Suprapubic skin (tissue), 4 donors: ENCODE measurements at regions not wholly inside any gene's neighbourhood (a gene's known extent, or its start where the extent isn't known, plus 50 kb on each side); places are given as distances from the start of the nearest gene placed in this dataset.
"Not testable (repeated sequence)": the region's sequence is repeated elsewhere in the genome, so short reads cannot be mapped to it uniquely, and the experiment has no call there.

Experiments used
- DNase-seq, 2 donors: peaks; one replicate each; pipeline ENCODE4 v3.0.0-alpha.2; 2019; ENCODE audit warnings: low spot score in 2 of 2
- H3K27ac ChIP-seq: fragments of 200-600 bp; sonication (generic); one replicate; pipeline ENCODE4 v1.5.1; 2019
- H3K27me3 ChIP-seq: fragments of 200-600 bp; sonication (generic); one replicate; pipeline ENCODE4 v1.5.1; 2019
- H3K36me3 ChIP-seq: fragments of 200-600 bp; sonication (generic); one replicate; pipeline ENCODE4 v1.5.1; 2019
- H3K4me1 ChIP-seq: fragments of 200-600 bp; sonication (generic); one replicate; pipeline ENCODE4 v1.5.1; 2019
- H3K4me3 ChIP-seq: fragments of 200-600 bp; sonication (generic); one replicate; pipeline ENCODE4 v1.5.1; 2019; ENCODE audit warnings: mild to moderate bottlenecking
- H3K9me3 ChIP-seq: fragments of 200-600 bp; sonication (generic); one replicate; pipeline ENCODE4 v1.5.1; 2019
- EP300 ChIP-seq: sonication (generic); formaldehyde crosslinking; IDR thresholded peaks from one replicate; pipeline ENCODE4 v1.6.1; 2017; ENCODE audit warnings: antibody characterized with exemption
- POLR2A ChIP-seq, 2 donors: fragments of 450-650 bp; IDR thresholded peaks; one replicate each; pipeline ENCODE4 v1.6.1; 2017; ENCODE audit warnings: antibody characterized with exemption in 2 of 2, mild to moderate bottlenecking in 2 of 2, moderate library complexity in 2 of 2
- POLR2AphosphoS5 ChIP-seq, 3 donors: sonication (generic); formaldehyde crosslinking; IDR thresholded peaks; one replicate each; pipeline ENCODE4 v1.6.1; 2017; ENCODE audit warnings: antibody characterized with exemption in 3 of 3
- WGBS: methylation state at CpG from one replicate; pipeline ENCODE4 v1.1.5; 2018; 5-methylcytosine and 5-hydroxymethylcytosine counted together
- TF ChIP-seq, protein P1 (sequence below), 2 donors: fragments of 200-600 bp in 1 of 2; fragments of 450-650 bp in 1 of 2; sonication (generic) in 1 of 2; IDR thresholded peaks; one replicate each; pipeline ENCODE4 v1.5.1; 2016 to 2019; ENCODE audit warnings: antibody characterized with exemption in 2 of 2, mild to moderate bottlenecking in 1 of 2, moderate library complexity in 1 of 2

DNA sequence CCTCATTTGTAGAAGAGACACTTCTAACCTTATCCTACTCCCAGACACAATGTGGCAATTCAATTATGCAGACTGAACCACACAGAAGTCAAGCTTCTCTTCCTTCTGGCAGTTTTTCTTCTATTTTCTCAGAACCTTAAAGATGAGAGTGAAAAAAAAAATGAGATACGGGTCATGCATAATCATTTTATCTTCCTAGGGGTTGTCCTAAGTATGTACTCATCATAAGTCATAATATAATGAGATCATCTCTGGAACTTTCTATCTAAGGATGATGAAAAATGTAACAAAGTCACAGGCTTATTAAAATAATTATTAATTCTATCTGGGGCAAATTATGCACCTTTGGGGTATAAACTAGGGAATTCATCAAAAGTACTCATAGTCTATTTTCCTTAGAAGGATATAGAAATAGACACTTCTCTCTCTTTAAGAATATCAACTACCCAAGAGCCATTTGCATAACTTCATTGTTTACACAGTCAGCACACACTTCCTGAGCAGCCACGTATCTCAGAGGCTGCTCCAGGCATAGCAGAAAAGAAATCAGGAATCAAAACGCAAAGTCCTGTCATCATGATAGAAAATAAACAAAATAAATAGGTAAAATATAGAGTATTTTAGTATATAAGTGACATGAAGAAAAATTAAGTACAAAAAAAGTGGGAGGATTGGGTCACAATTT lies 345.9 kb upstream of the SPHKAP start:
- H3K9me3 ChIP-seq, result peaks cover 4% of the 10 kb centered on the region
- H3K36me3 ChIP-seq, result no peaks in the 10 kb centered on the region
- no peak for TF ChIP-seq EP300
- TF ChIP-seq POLR2A (IDR thresholded peaks at IDR 0.05), result no peak
- TF ChIP-seq, protein P1, sequence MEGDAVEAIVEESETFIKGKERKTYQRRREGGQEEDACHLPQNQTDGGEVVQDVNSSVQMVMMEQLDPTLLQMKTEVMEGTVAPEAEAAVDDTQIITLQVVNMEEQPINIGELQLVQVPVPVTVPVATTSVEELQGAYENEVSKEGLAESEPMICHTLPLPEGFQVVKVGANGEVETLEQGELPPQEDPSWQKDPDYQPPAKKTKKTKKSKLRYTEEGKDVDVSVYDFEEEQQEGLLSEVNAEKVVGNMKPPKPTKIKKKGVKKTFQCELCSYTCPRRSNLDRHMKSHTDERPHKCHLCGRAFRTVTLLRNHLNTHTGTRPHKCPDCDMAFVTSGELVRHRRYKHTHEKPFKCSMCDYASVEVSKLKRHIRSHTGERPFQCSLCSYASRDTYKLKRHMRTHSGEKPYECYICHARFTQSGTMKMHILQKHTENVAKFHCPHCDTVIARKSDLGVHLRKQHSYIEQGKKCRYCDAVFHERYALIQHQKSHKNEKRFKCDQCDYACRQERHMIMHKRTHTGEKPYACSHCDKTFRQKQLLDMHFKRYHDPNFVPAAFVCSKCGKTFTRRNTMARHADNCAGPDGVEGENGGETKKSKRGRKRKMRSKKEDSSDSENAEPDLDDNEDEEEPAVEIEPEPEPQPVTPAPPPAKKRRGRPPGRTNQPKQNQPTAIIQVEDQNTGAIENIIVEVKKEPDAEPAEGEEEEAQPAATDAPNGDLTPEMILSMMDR (IDR thresholded peaks at IDR 0.05), result no peak
- no peaks in the 10 kb centered on the region for H3K27me3 ChIP-seq
- no peaks in the 10 kb centered on the region for H3K4me1 ChIP-seq
- 63% methylated on average over 3 of the region's 3 CpGs for WGBS
- DNase-seq, result no peak
- H3K27ac ChIP-seq, result no peak overlapping the region
- no peak overlapping the region for H3K4me3 ChIP-seq

DNA sequence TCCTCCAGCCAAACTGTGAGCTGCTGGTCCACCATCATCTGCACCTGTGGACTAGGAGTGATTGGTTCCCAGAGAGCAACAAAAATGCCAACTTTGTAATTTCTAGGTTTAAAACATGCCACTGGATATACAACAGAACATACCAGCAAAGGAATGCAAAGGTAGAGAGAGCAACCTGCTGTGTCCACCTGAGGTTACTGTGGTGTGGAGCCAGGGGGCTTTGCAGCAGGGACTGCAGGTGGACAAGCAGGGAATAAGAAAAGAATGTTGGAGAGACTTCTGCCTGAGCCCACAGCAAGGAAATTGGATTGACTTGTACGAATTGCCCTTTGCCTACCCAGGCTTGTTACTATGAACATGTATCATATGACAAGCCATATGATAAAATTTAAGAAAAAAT lies 345.2 kb upstream of the SPHKAP start:
- no peak for DNase-seq

DNA sequence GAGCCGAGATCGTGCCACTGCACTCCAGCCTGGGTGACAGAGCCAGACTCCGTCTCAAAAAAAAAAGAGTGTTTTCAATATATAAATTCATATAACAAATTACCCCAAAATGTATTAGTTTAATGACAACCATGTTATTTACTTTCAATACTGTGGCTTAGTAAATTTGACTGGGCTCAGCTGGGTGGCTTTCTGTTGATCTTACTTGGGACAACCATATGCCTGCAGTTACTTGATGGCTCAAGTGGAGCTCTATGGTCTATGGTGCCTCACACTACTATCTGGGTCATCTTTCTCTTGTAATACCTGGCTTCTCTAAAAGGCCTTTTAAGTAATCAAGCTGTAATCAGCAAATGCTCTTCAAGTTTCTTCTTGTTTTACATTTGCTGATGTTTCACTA lies 341.5 kb upstream of the SPHKAP start:
- H3K27ac ChIP-seq, result no peak overlapping the region
- H3K4me1 ChIP-seq, result no peaks in the 10 kb centered on the region
- H3K36me3 ChIP-seq, result no peaks in the 10 kb centered on the region
- TF ChIP-seq EP300 (no peak), POLR2AphosphoS5 (IDR thresholded peaks at IDR 0.05) (no peak), POLR2A (IDR thresholded peaks at IDR 0.05) (no peak)
- TF ChIP-seq, protein P1 (IDR thresholded peaks at IDR 0.05), result no peak
- no peak overlapping the region for H3K4me3 ChIP-seq
- no peak for DNase-seq
- H3K9me3 ChIP-seq, result peaks cover 5% of the 10 kb centered on the region
- no peaks in the 10 kb centered on the region for H3K27me3 ChIP-seq
- WGBS, result 98% methylated on average over 3 of the region's 3 CpGs

More for the DNA sequence above, 345.2 kb upstream of the SPHKAP start:
- Histone ChIP-seq H3K4me1 (no peaks in the 10 kb centered on the region), H3K27ac (no peak overlapping the region), H3K27me3 (no peaks in the 10 kb centered on the region), H3K4me3 (no peak overlapping the region), H3K9me3 (peaks cover 5% of the 10 kb centered on the region), H3K36me3 (no peaks in the 10 kb centered on the region)
- WGBS, result 68% methylated on average over 1 of the region's 1 CpG
- no peak for TF ChIP-seq POLR2AphosphoS5 (IDR thresholded peaks at IDR 0.05)
- TF ChIP-seq, protein P1 (IDR thresholded peaks at IDR 0.05), result no peak
- no peak for TF ChIP-seq POLR2A (IDR thresholded peaks at IDR 0.05)

DNA sequence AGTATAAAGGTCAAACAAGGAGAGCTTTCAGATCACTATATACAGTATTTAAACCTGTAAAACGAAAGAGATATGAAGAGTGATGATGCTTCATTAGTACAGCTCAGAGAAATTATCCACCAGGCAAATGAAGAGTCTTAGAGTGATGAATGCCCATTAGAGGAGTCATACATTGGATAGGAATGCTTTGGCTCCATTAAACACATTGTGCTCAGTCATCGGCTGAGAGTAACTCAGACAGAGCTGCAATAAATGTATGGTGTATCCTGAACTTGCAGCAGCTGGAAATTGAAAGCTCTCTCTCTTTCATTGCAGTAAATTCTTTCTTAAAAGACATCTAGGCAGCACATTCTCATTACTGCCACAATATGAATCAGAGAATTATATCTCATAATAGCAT lies 340.8 kb upstream of the SPHKAP start:
- H3K4me3 ChIP-seq, result no peak overlapping the region
- no peaks in the 10 kb centered on the region for H3K4me1 ChIP-seq
- no peak overlapping the region for H3K27ac ChIP-seq
- WGBS, result 54% methylated on average over 2 of the region's 2 CpGs
- peaks cover 5% of the 10 kb centered on the region for H3K9me3 ChIP-seq
- DNase-seq, result no peak
- no peaks in the 10 kb centered on the region for H3K27me3 ChIP-seq
- TF ChIP-seq POLR2A (IDR thresholded peaks at IDR 0.05), result no peak
- H3K36me3 ChIP-seq, result no peaks in the 10 kb centered on the region

DNA sequence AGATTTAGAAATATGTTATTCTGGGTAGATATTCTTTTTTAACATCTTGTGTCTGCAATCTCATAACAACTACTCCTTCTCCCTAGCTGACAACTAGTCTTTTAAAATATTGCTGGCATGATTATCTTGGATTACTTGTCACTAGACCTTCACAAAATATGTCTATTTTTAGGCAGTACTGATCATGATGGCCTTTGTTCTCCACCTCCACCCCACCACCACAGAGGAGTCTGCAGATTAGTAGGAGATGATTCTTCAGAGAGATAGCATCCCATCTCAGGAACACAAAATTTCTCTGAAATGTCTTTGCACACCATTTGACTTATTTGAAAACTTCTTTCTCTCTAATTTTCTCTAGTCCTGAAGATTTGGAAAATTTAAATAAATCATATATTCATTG lies 338.1 kb upstream of the SPHKAP start:
- Histone ChIP-seq H3K36me3 (no peaks in the 10 kb centered on the region), H3K4me1 (no peaks in the 10 kb centered on the region), H3K9me3 (peaks cover 5% of the 10 kb centered on the region), H3K27ac (no peak overlapping the region), H3K4me3 (no peak overlapping the region), H3K27me3 (no peaks in the 10 kb centered on the region)
- DNase-seq, result no peak
- no peak for TF ChIP-seq POLR2AphosphoS5 (IDR thresholded peaks at IDR 0.05)
- TF ChIP-seq POLR2A (IDR thresholded peaks at IDR 0.05), result no peak
- no peak for TF ChIP-seq EP300
- TF ChIP-seq, protein P1 (IDR thresholded peaks at IDR 0.05), result no peak

DNA sequence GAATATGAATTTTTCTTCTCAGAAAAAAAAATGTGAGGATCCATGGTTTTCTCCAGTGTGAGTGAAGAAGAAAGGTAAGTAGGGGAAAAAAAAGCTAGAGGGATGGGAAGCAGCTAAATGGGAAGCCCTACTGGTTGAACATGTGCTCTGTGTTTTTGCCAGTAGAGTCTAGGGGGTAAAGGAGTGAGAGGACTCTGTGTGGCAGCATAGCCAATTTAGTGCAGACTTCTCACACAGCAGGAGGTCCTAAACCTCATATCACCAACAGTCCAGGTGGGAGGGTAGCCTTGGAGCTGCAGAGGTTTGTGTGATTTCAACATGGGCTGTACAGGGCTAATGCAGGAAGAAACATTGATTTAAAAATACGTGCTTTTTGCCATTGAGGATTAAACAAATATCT lies 334.5 kb upstream of the SPHKAP start:
- H3K4me3 ChIP-seq, result no peak overlapping the region
- H3K36me3 ChIP-seq, result no peaks in the 10 kb centered on the region
- DNase-seq, result no peak
- H3K4me1 ChIP-seq, result no peaks in the 10 kb centered on the region
- WGBS, result 79% methylated on average over 1 of the region's 1 CpG
- no peaks in the 10 kb centered on the region for H3K27me3 ChIP-seq
- TF ChIP-seq POLR2A (IDR thresholded peaks at IDR 0.05) (no peak), POLR2AphosphoS5 (IDR thresholded peaks at IDR 0.05) (no peak), EP300 (no peak)
- TF ChIP-seq, protein P1 (IDR thresholded peaks at IDR 0.05), result no peak
- no peak overlapping the region for H3K27ac ChIP-seq
- H3K9me3 ChIP-seq, result no peaks in the 10 kb centered on the region

DNA sequence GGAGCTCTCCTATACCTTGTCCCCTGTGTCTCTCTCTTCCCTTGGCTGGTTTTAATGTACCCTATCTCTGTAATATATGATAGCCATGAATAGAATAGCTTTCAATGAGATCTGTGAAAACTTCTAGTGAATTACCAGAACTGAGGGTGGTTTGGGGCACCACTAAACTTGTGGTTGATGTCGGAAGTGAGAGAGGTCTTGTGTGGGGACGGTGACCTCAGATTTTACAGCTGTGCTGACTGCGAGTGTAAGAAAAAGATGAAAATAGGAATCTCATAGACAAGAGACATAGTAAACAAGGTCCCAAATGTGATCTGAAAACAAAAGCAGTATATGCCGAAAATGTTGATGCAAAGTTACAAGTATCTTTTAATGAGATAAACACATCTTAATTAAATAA lies 332.0 kb upstream of the SPHKAP start:
- 86% methylated on average over 4 of the region's 4 CpGs for WGBS
- H3K27ac ChIP-seq, H3K4me1 ChIP-seq, H3K27me3 ChIP-seq, DNase-seq, H3K4me3 ChIP-seq, H3K9me3 ChIP-seq, H3K36me3 ChIP-seq: not testable (repeated sequence)
